ENCODE measurements at regions not wholly inside any gene's neighbourhood (a gene's known extent, or its start where the extent isn't known, plus 50 kb on each side); places are given as distances from the start of the nearest gene placed in this dataset.

DNA sequence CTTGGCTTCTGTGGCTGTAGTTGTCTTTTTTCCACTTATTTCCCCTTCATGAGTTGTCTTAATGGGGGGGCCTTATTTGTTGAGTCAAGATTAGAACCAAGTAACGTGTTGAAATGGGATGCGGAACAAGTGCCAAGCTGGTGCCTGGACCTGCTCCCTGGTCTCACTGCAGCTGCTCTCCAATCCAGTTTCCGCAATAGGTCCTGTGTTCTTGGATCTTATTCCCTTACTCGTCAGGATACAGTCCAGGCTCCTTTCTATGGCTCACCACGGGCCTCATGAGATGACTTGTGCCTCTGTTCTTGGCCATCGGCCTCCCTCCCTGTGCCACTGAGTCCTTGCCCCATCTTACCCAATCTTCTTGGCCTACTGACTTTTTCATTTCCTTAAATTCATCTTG lies 159.6 kb upstream of the CADM1 start:
- TF ChIP-seq, protein P1, sequence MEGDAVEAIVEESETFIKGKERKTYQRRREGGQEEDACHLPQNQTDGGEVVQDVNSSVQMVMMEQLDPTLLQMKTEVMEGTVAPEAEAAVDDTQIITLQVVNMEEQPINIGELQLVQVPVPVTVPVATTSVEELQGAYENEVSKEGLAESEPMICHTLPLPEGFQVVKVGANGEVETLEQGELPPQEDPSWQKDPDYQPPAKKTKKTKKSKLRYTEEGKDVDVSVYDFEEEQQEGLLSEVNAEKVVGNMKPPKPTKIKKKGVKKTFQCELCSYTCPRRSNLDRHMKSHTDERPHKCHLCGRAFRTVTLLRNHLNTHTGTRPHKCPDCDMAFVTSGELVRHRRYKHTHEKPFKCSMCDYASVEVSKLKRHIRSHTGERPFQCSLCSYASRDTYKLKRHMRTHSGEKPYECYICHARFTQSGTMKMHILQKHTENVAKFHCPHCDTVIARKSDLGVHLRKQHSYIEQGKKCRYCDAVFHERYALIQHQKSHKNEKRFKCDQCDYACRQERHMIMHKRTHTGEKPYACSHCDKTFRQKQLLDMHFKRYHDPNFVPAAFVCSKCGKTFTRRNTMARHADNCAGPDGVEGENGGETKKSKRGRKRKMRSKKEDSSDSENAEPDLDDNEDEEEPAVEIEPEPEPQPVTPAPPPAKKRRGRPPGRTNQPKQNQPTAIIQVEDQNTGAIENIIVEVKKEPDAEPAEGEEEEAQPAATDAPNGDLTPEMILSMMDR (IDR thresholded peaks at IDR 0.05): no peak
- no peak for TF ChIP-seq POLR2A (IDR thresholded peaks at IDR 0.05)
